ENCODE measurements at regions not wholly inside any gene's neighbourhood (a gene's known extent, or its start where the extent isn't known, plus 50 kb on each side); places are given as distances from the start of the nearest gene placed in this dataset.

GRCh38 chr7:52565974-52566373, 469.5 kb upstream of the POM121L12 start:
- TF ChIP-seq CTCF (IDR thresholded peaks at IDR 0.05; ENCODE audit: insufficient read depth, low read length, poor library complexity, severe bottlenecking) (no peak), EZH2phosphoT487 (conservative IDR thresholded peaks at IDR 0.05; ENCODE audit: low read length) (no peak)
